ENCODE measurements at regions not wholly inside any gene's neighbourhood (a gene's known extent, or its start where the extent isn't known, plus 50 kb on each side); places are given as distances from the start of the nearest gene placed in this dataset.

GRCh38 chr6:125674230-125674629 lies 75.2 kb upstream of the HEY2 start:
- no peak overlapping the region for H2BK120ac ChIP-seq (replicated peaks; ENCODE audit: low read depth, low read length)
- H4K20me1 ChIP-seq (replicated peaks in 1 of 2; ENCODE audit: control insufficient read depth in 1 of 2, insufficient read depth in 2 of 2, low read length in 2 of 2): no peaks in the 10 kb centered on the region
- H3K4me1 ChIP-seq (replicated peaks in 1 of 4; ENCODE audit: control insufficient read depth in 3 of 4, insufficient read depth in 4 of 4, low read length in 3 of 4): peaks cover 0 to 11% (median 8%) of the 10 kb centered on the region in 4 experiments; a peak in 4 of 7 replicates
- H3K27me3 ChIP-seq (replicated peaks in 1 of 4; ENCODE audit: control insufficient read depth in 3 of 4, extremely low read depth in 1 of 4, insufficient read depth in 3 of 4, low read length in 3 of 4): no peaks in the 10 kb centered on the region
- no peak for FAIRE-seq
- no peak overlapping the region for H2BK12ac ChIP-seq (ENCODE audit: low read depth, low read length)
- DNase-seq (ENCODE audit: low read depth in 1 of 2, low spot score in 2 of 2): no peak
- no peak overlapping the region for H2BK15ac ChIP-seq (ENCODE audit: low read length)
- H3K36me3 ChIP-seq (ENCODE audit: control insufficient read depth in 2 of 4, insufficient read depth in 4 of 4, low read length in 3 of 4): no peaks in the 10 kb centered on the region
- CTCF ChIA-PET (ENCODE audit: partially characterized antibody): interaction anchor here (1.1 to 3.3 kb wide), 2 partner anchors 79 to 82 kb away, joined by 3 to 17 read pairs; no protein-coding TSS in a partner anchor
- 99% methylated on average over 5 of the region's 5 CpGs; no CpG with 5 or more reads in 1 of the 2 experiments for WGBS, 2 experiments (ENCODE audit: extremely low coverage in 1 of 2, insufficient coverage in 1 of 2, insufficient read length in 1 of 2, insufficient replicate concordance in 2 of 2, low coverage in 1 of 2, low lambda C conversion rate in 2 of 2, missing lambda C conversion rate in 1 of 2)
- POLR2A ChIA-PET (ENCODE audit: partially characterized antibody): interaction anchor here (0.9 to 2.5 kb wide), 4 partner anchors 9 to 85 kb away, joined by 3 to 9 read pairs (median 4); no protein-coding TSS in a partner anchor
- no peak overlapping the region for H2BK5ac ChIP-seq (ENCODE audit: low read depth, low read length)
- H3K56ac ChIP-seq (replicated peaks; ENCODE audit: insufficient read length, low read depth, low read length): no peak overlapping the region
- no peak overlapping the region for H3K9ac ChIP-seq (replicated peaks in 1 of 4; ENCODE audit: extremely low read depth in 1 of 4, low read depth in 3 of 4, low read length in 3 of 4)
- no peak overlapping the region for H3K14ac ChIP-seq (ENCODE audit: insufficient read length)
- H3K18ac ChIP-seq (ENCODE audit: extremely low read depth, low read length): no peak overlapping the region
- no peaks in the 10 kb centered on the region for H3K79me1 ChIP-seq (ENCODE audit: low read depth, low read length)
- no peak overlapping the region for H3K4ac ChIP-seq (replicated peaks; ENCODE audit: insufficient read length, low read depth, low read length)
- H2AK5ac ChIP-seq (ENCODE audit: low read depth, low read length): no peak overlapping the region
- H2AFZ ChIP-seq (ENCODE audit: low read length): no peak overlapping the region
- no peak overlapping the region for H4K91ac ChIP-seq (replicated peaks; ENCODE audit: insufficient read length, low read length)
- H3K23me2 ChIP-seq (ENCODE audit: low read depth, low read length): no peaks in the 10 kb centered on the region
- H4K8ac ChIP-seq (ENCODE audit: extremely low read depth, insufficient read depth, low read length): no peak overlapping the region
- H4K5ac ChIP-seq (ENCODE audit: insufficient read length, low read depth, low read length): no peak overlapping the region
- H3K4me2 ChIP-seq (ENCODE audit: insufficient read depth in 1 of 2, low read depth in 2 of 2, low read length in 2 of 2): no peak overlapping the region
- no peaks in the 10 kb centered on the region for H3K79me2 ChIP-seq (ENCODE audit: control insufficient read depth in 1 of 2, insufficient read depth in 2 of 2, low read length in 2 of 2)
- no peak overlapping the region for H3K27ac ChIP-seq (ENCODE audit: low read depth, low read length)
- no peak overlapping the region for H2BK20ac ChIP-seq (ENCODE audit: low read length)
- no peak overlapping the region for H3K23ac ChIP-seq (ENCODE audit: insufficient read length)
- H3K4me3 ChIP-seq (ENCODE audit: extremely low read depth in 1 of 4, insufficient read depth in 2 of 4, low read depth in 3 of 4, low read length in 4 of 4): no peak overlapping the region
- H3K9me3 ChIP-seq (ENCODE audit: insufficient read depth in 2 of 2, low read depth in 1 of 2, low read length in 1 of 2): no peaks in the 10 kb centered on the region
- TF ChIP-seq GABPA (IDR thresholded peaks at IDR 0.05; ENCODE audit: borderline replicate concordance, insufficient read depth, low read length) (no peak), JUN (IDR thresholded peaks at IDR 0.05; ENCODE audit: low read depth, low read length) (no peak), RXRA (IDR thresholded peaks at IDR 0.05; ENCODE audit: insufficient read depth, low read depth, low read length) (no peak), SAP30 (IDR thresholded peaks at IDR 0.05; ENCODE audit: insufficient read depth, insufficient replicate concordance, low read length) (no peak)
- TF ChIP-seq, protein P1, sequence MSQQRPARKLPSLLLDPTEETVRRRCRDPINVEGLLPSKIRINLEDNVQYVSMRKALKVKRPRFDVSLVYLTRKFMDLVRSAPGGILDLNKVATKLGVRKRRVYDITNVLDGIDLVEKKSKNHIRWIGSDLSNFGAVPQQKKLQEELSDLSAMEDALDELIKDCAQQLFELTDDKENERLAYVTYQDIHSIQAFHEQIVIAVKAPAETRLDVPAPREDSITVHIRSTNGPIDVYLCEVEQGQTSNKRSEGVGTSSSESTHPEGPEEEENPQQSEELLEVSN (IDR thresholded peaks at IDR 0.05): no peak
- TF ChIP-seq, protein P2, sequence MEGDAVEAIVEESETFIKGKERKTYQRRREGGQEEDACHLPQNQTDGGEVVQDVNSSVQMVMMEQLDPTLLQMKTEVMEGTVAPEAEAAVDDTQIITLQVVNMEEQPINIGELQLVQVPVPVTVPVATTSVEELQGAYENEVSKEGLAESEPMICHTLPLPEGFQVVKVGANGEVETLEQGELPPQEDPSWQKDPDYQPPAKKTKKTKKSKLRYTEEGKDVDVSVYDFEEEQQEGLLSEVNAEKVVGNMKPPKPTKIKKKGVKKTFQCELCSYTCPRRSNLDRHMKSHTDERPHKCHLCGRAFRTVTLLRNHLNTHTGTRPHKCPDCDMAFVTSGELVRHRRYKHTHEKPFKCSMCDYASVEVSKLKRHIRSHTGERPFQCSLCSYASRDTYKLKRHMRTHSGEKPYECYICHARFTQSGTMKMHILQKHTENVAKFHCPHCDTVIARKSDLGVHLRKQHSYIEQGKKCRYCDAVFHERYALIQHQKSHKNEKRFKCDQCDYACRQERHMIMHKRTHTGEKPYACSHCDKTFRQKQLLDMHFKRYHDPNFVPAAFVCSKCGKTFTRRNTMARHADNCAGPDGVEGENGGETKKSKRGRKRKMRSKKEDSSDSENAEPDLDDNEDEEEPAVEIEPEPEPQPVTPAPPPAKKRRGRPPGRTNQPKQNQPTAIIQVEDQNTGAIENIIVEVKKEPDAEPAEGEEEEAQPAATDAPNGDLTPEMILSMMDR (IDR thresholded peaks at IDR 0.05; ENCODE audit: control extremely low read depth in 1 of 3, insufficient read depth in 1 of 3, low read depth in 1 of 3, low read length in 3 of 3): no peak

Measured in H1 (cell line).